Esophagus squamous epithelium (tissue), 5 donors: ENCODE measurements at regions not wholly inside any gene's neighbourhood (a gene's known extent, or its start where the extent isn't known, plus 50 kb on each side); places are given as distances from the start of the nearest gene placed in this dataset.

Experiments
- DNase-seq: peaks from one replicate; lab custom pipeline; 2025; lab: John Stamatoyannopoulos, UW
- H3K27ac ChIP-seq, 4 donors: fragments of 200-600 bp; sonication (generic); one replicate each; pipeline ENCODE4 v1.5.1; 2016 to 2019; ENCODE audit warnings: mild to moderate bottlenecking in 1 of 4
- H3K27me3 ChIP-seq, 4 donors: fragments of 200-600 bp; sonication (generic); 1 replicate in 3 of 4; 2 replicates in 1 of 4; pipeline versions ENCODE4 v1.5.1 to v1.6.0; 2017 to 2021; ENCODE audit warnings: antibody characterized with exemption in 1 of 4
- H3K36me3 ChIP-seq, 3 donors: fragments of 200-600 bp; sonication (generic); one replicate each; pipeline ENCODE4 v1.5.1; 2016 to 2019
- H3K4me1 ChIP-seq, 3 donors: fragments of 200-600 bp; sonication (generic); one replicate each; pipeline ENCODE4 v1.5.1; 2017 to 2019
- H3K4me3 ChIP-seq, 4 donors: fragments of 200-600 bp; sonication (generic); 1 replicate in 3 of 4; 2 replicates in 1 of 4; pipeline ENCODE4 v1.5.1; 2016 to 2019; ENCODE audit warnings: mild to moderate bottlenecking in 2 of 4, moderate library complexity in 1 of 4
- H3K9me3 ChIP-seq, 3 donors: fragments of 200-600 bp; sonication (generic); one replicate each; pipeline ENCODE4 v1.5.1; 2016 to 2019
- POLR2A ChIP-seq, 4 donors: fragments of 450-650 bp; IDR thresholded peaks; one replicate each; pipeline ENCODE4 v1.6.1; 2017; ENCODE audit warnings: antibody characterized with exemption in 4 of 4, mild to moderate bottlenecking in 4 of 4, moderate library complexity in 3 of 4
- WGBS, 2 donors: methylation state at CpG; one replicate each; pipeline ENCODE4 v1.1.5; 2018; 5-methylcytosine and 5-hydroxymethylcytosine counted together
- intact Hi-C: fragments of 100-400 bp; cut with DNase I; formaldehyde crosslinking; loops from one replicate; pipeline ENCODE4 v1.15.0; 2022
- TF ChIP-seq, protein P1 (sequence below), 6 experiments: fragments of 450-650 bp in 4 of 6; fragments of 200-600 bp in 2 of 6; sonication (generic) in 2 of 6; IDR thresholded peaks; one replicate each; pipeline ENCODE4 v1.5.1; 2016 to 2019; ENCODE audit warnings: antibody characterized with exemption in 6 of 6, mild to moderate bottlenecking in 4 of 6, moderate library complexity in 4 of 6
- donor health status: DM: yes; HTN: yes; CAD: no.

DNA sequence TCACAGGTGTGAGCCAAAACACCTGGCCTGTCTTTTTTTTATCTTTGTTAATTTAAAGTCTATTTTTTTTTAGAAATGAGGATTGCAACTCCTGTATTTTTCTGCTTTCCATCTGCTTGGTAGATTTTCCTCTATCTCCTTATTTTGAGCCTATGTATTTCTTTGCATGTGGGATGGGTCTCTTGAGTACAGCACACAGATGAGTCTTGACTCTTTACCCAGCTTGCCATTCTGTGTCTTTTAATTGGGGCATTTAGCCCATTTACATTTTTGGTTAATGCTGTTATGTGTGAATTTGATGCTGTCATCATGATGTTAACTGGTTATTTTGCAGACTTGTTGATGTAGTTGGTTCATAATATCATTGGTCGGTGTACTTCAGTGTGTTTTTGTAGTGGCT is 317.4 kb downstream of the IPO8 start:
- no peak for TF ChIP-seq POLR2A (IDR thresholded peaks at IDR 0.05)
- TF ChIP-seq, protein P1, sequence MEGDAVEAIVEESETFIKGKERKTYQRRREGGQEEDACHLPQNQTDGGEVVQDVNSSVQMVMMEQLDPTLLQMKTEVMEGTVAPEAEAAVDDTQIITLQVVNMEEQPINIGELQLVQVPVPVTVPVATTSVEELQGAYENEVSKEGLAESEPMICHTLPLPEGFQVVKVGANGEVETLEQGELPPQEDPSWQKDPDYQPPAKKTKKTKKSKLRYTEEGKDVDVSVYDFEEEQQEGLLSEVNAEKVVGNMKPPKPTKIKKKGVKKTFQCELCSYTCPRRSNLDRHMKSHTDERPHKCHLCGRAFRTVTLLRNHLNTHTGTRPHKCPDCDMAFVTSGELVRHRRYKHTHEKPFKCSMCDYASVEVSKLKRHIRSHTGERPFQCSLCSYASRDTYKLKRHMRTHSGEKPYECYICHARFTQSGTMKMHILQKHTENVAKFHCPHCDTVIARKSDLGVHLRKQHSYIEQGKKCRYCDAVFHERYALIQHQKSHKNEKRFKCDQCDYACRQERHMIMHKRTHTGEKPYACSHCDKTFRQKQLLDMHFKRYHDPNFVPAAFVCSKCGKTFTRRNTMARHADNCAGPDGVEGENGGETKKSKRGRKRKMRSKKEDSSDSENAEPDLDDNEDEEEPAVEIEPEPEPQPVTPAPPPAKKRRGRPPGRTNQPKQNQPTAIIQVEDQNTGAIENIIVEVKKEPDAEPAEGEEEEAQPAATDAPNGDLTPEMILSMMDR (IDR thresholded peaks at IDR 0.05) = no peak
- Histone ChIP-seq H3K9me3 (no peaks in the 10 kb centered on the region), H3K4me3 (no peak overlapping the region), H3K4me1 (no peaks in the 10 kb centered on the region), H3K27me3 (no peaks in the 10 kb centered on the region), H3K36me3 (no peaks in the 10 kb centered on the region), H3K27ac (no peak overlapping the region)
- WGBS, 2 donors = 62 to 100% methylated on average over 1 of the region's 1 CpG
- intact Hi-C loops = no loop called here
- DNase-seq = no peak

DNA sequence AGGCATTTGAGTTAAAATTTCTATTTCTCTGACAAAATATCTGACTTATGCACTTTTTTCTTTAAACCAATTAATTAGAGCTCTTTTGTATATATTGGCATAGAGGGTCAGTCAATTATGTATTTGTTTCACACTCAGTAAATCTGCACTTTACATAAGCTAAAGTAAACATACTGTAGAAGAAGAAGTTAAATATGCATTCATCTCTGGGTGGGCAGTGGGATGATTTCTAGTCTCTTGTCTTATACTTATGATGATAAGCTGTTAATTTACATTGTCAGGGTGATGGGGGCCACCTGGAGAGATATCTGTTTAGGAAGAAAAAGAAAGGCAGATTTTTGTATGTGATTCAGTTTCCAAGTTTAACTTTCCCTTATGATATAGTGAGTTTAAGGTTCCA is 330.8 kb downstream of the IPO8 start:
- Histone ChIP-seq H3K4me1 (no peaks in the 10 kb centered on the region), H3K27me3 (no peaks in the 10 kb centered on the region), H3K27ac (no peak overlapping the region), H3K9me3 (no peaks in the 10 kb centered on the region), H3K36me3 (no peaks in the 10 kb centered on the region), H3K4me3 (no peak overlapping the region)
- TF ChIP-seq POLR2A (IDR thresholded peaks at IDR 0.05) = no peak
- TF ChIP-seq, protein P1 (IDR thresholded peaks at IDR 0.05) = no peak
- intact Hi-C loops = no loop called here
- DNase-seq = no peak

DNA sequence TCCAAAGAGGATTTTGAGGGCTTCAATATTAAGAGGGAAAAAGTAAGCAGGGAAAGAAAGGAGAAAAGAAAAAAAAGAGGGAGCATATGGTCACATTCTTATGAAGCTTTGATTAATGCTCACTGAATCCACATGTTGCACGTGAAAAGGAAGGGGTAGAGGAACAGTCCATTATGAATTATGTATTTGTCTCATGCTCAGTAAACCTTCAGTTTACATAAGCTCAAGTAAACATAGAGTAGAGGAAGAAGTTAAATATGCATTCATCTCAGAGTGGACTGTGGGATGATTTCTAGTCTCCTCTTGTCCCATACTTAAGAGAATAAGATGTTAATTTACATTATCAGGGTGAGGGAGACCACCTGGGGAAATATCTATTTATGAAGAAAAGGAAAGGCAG is 334.5 kb downstream of the IPO8 start:
- DNase-seq = no peak
- TF ChIP-seq, protein P1 (IDR thresholded peaks at IDR 0.05) = no peak
- no peak for TF ChIP-seq POLR2A (IDR thresholded peaks at IDR 0.05)
- Histone ChIP-seq H3K27ac (no peak overlapping the region), H3K9me3 (no peaks in the 10 kb centered on the region), H3K4me1 (no peaks in the 10 kb centered on the region), H3K4me3 (no peak overlapping the region), H3K36me3 (no peaks in the 10 kb centered on the region), H3K27me3 (no peaks in the 10 kb centered on the region)
- intact Hi-C loops = no loop called here
- 29 to 32% methylated on average over 1 of the region's 1 CpG for WGBS, 2 donors

DNA sequence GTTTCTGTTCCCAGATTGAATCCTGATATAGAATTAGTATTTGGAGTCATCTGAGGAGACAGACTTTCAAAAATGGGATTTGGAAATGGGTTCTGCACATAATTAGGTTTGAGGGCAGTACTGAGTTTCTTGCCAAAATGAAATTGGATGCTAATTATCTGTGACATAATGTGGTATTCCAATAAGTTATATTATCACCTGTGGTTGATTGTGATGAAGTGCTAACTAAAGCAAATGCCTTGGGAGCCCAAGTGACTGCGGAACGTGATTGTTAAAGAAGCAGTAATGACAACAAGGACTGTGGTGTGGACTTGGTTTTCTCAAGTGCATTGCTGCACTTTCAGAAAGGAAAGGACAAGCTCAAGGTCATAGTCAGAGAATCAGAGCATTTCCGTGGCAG is 337.0 kb downstream of the IPO8 start:
- Histone ChIP-seq H3K9me3 (no peaks in the 10 kb centered on the region), H3K27ac (no peak overlapping the region), H3K4me3 (no peak overlapping the region), H3K4me1 (no peaks in the 10 kb centered on the region), H3K27me3 (no peaks in the 10 kb centered on the region), H3K36me3 (no peaks in the 10 kb centered on the region)
- intact Hi-C loops = no loop called here
- TF ChIP-seq POLR2A (IDR thresholded peaks at IDR 0.05) = no peak
- TF ChIP-seq, protein P1 (IDR thresholded peaks at IDR 0.05) = no peak
- DNase-seq = no peak
- WGBS, 2 donors = 82 to 87% methylated on average over 3 of the region's 3 CpGs

DNA sequence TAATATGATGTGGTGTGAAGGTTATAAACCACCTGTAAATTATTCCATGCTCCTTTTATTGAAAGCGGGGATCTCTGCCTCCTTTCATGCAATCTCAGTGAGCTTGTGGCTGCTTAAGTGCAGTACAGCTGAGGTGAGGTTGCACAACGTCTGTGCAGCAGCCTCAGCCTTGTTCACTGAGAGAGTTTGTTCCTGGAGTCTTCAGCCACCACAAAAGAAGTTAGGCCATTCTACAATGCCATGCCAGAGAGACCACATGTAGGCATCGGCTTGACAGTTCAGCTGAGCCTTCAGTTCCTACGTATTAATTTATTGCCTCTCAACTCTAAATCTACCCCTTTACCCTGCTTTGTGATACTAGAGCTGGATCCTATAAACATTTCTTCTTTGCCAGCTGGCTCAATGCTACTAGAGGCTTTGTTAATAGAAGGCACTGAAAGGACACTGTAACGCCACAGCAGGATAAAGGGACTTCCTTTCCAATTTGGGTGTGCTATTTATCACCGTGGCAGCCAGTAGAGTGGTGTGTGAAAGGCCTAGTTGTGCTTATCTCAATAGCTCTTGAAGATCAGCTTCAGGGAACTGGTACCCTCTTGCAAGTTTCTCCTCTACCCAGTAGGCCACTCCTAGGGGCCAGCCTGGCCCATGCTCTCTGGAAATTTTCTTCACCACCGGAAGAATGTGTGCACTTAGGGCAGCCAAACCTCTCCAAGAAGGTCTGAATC is 337.7 kb downstream of the IPO8 start:
- no peaks in the 10 kb centered on the region for H3K4me1 ChIP-seq
- no peaks in the 10 kb centered on the region for H3K36me3 ChIP-seq
- H3K9me3 ChIP-seq = no peaks in the 10 kb centered on the region
- H3K27ac ChIP-seq = peak overlapping the region in 1 of 4 donors; percentile 28
- H3K27me3 ChIP-seq = no peaks in the 10 kb centered on the region
- no peak overlapping the region for H3K4me3 ChIP-seq
- DNase-seq = no peak
- TF ChIP-seq, protein P1 (IDR thresholded peaks at IDR 0.05) = no peak
- no peak for TF ChIP-seq POLR2A (IDR thresholded peaks at IDR 0.05)
- intact Hi-C loops = no loop called here
- WGBS, 2 donors = 45 to 50% methylated on average over 6 to 7 of the region's 7 CpGs
